ENCODE measurements at regions not wholly inside any gene's neighbourhood (a gene's known extent, or its start where the extent isn't known, plus 50 kb on each side); places are given as distances from the start of the nearest gene placed in this dataset.
"Not testable (repeated sequence)": the region's sequence is repeated elsewhere in the genome, so short reads cannot be mapped to it uniquely, and the experiment has no call there.

GRCh38 chr6:22153384-22154158 lies 143.3 kb downstream of the PRL start:
- in situ Hi-C loops (cut with MboI): no loop called here
- 72 to 73% methylated on average over 6 of the region's 6 CpGs for WGBS, 2 experiments (ENCODE audit: low coverage in 1 of 2, low lambda C conversion rate in 2 of 2, missing lambda C conversion rate in 2 of 2)
- no peak for DNase-seq
- Histone ChIP-seq H3F3A (ENCODE audit: insufficient read depth) (peaks cover 6% of the 10 kb centered on the region; the same call in 1 of the 2 replicates), H3K27me3 (replicated peaks; ENCODE audit: insufficient read depth) (0 out of 2 replicates have a peak, but pooled peaks cover 6% of the 10 kb centered on the region), H3K4me3 (no peak overlapping the region), H3K4me1 (ENCODE audit: insufficient read depth) (peaks cover 4% of the 10 kb centered on the region; the same call in 1 of the 2 replicates), H3K27ac (no peak overlapping the region), H2AFZ (no peak overlapping the region), H3K79me2 (ENCODE audit: insufficient read depth) (no peaks in the 10 kb centered on the region), H3K36me3 (ENCODE audit: low read depth) (no peaks in the 10 kb centered on the region), H4K20me1 (ENCODE audit: insufficient read depth) (no peaks in the 10 kb centered on the region), H3K9me3 (ENCODE audit: low read depth) (no peaks in the 10 kb centered on the region), H3K9me2 (ENCODE audit: insufficient read depth) (no peaks in the 10 kb centered on the region), H3K4me2 (ENCODE audit: unreplicated experiment) (no peak overlapping the region), H3K9ac (no peak overlapping the region)
- TF ChIP-seq EZH2 (IDR thresholded peaks at IDR 0.05; ENCODE audit: insufficient read depth, poor library complexity, severe bottlenecking): no peak
- no peak for TF ChIP-seq EZH2phosphoT487 (IDR thresholded peaks at IDR 0.05; ENCODE audit: insufficient read depth, low read depth)

GRCh38 chr6:22155551-22155950 lies 141.3 kb downstream of the PRL start:
- Histone ChIP-seq H3F3A (ENCODE audit: insufficient read depth) (no peaks in the 10 kb centered on the region), H3K9ac (no peak overlapping the region), H3K27ac (no peak overlapping the region), H3K4me1 (ENCODE audit: insufficient read depth) (no peaks in the 10 kb centered on the region), H2AFZ (no peak overlapping the region), H3K79me2 (ENCODE audit: insufficient read depth) (no peaks in the 10 kb centered on the region), H3K27me3 (replicated peaks; ENCODE audit: insufficient read depth) (0 out of 2 replicates have a peak, but pooled peaks cover 6% of the 10 kb centered on the region), H3K4me2 (ENCODE audit: unreplicated experiment) (no peak overlapping the region), H3K4me3 (no peak overlapping the region), H3K36me3 (ENCODE audit: low read depth) (no peaks in the 10 kb centered on the region), H3K9me3 (ENCODE audit: low read depth) (no peaks in the 10 kb centered on the region), H4K20me1 (ENCODE audit: insufficient read depth) (no peaks in the 10 kb centered on the region), H3K9me2 (ENCODE audit: insufficient read depth) (no peaks in the 10 kb centered on the region)
- WGBS, 2 experiments (ENCODE audit: low coverage in 1 of 2, low lambda C conversion rate in 2 of 2, missing lambda C conversion rate in 2 of 2): 70 to 71% methylated on average over 4 of the region's 4 CpGs
- in situ Hi-C loops (cut with MboI): no loop called here
- no peak for DNase-seq
- TF ChIP-seq EZH2phosphoT487 (IDR thresholded peaks at IDR 0.05; ENCODE audit: insufficient read depth, low read depth): no peak
- no peak for TF ChIP-seq EZH2 (IDR thresholded peaks at IDR 0.05; ENCODE audit: insufficient read depth, poor library complexity, severe bottlenecking)

GRCh38 chr6:22157233-22157632 lies 139.6 kb downstream of the PRL start:
- in situ Hi-C loops (cut with MboI): no loop called here
- H3F3A ChIP-seq (ENCODE audit: insufficient read depth): no peaks in the 10 kb centered on the region
- H3K36me3 ChIP-seq (ENCODE audit: low read depth): no peaks in the 10 kb centered on the region
- no peak overlapping the region for H2AFZ ChIP-seq
- 78 to 79% methylated on average over 4 of the region's 4 CpGs for WGBS, 2 experiments (ENCODE audit: low coverage in 1 of 2, low lambda C conversion rate in 2 of 2, missing lambda C conversion rate in 2 of 2)
- H3K4me3 ChIP-seq: no peak overlapping the region
- DNase-seq: no peak
- no peaks in the 10 kb centered on the region for H3K9me3 ChIP-seq (ENCODE audit: low read depth)
- H3K27me3 ChIP-seq (replicated peaks; ENCODE audit: insufficient read depth): no peaks in the 10 kb centered on the region
- H4K20me1 ChIP-seq (ENCODE audit: insufficient read depth): no peaks in the 10 kb centered on the region
- H3K9me2 ChIP-seq (ENCODE audit: insufficient read depth): no peaks in the 10 kb centered on the region
- H3K4me1 ChIP-seq (ENCODE audit: insufficient read depth): no peaks in the 10 kb centered on the region
- no peak overlapping the region for H3K9ac ChIP-seq
- H3K79me2 ChIP-seq (ENCODE audit: insufficient read depth): no peaks in the 10 kb centered on the region
- H3K27ac ChIP-seq: no peak overlapping the region
- H3K4me2 ChIP-seq (ENCODE audit: unreplicated experiment): no peak overlapping the region
- no peak for TF ChIP-seq EZH2 (IDR thresholded peaks at IDR 0.05; ENCODE audit: insufficient read depth, poor library complexity, severe bottlenecking)

GRCh38 chr6:22164236-22164635 lies 132.6 kb downstream of the PRL start:
- in situ Hi-C loops (cut with MboI): no loop called here
- no peak for DNase-seq

GRCh38 chr6:22171006-22171405 lies 125.8 kb downstream of the PRL start:
- H3K9me3 ChIP-seq (ENCODE audit: low read depth); in situ Hi-C loops (cut with MboI); DNase-seq; H3K9ac ChIP-seq; H3K27me3 ChIP-seq (replicated peaks; ENCODE audit: insufficient read depth); H3K4me3 ChIP-seq; H3K79me2 ChIP-seq (ENCODE audit: insufficient read depth); H3K9me2 ChIP-seq (ENCODE audit: insufficient read depth); H2AFZ ChIP-seq; H3K4me1 ChIP-seq (ENCODE audit: insufficient read depth); H3F3A ChIP-seq (ENCODE audit: insufficient read depth); H4K20me1 ChIP-seq (ENCODE audit: insufficient read depth); H3K4me2 ChIP-seq (ENCODE audit: unreplicated experiment); H3K36me3 ChIP-seq (ENCODE audit: low read depth); H3K27ac ChIP-seq: not testable (repeated sequence)
- 77 to 81% methylated on average over 5 of the region's 5 CpGs for WGBS, 2 experiments (ENCODE audit: low coverage in 1 of 2, low lambda C conversion rate in 2 of 2, missing lambda C conversion rate in 2 of 2)

More at GRCh38 chr6:22164236-22164635, 132.6 kb downstream of the PRL start:
- H3F3A ChIP-seq (ENCODE audit: insufficient read depth): no peaks in the 10 kb centered on the region
- H3K9ac ChIP-seq: no peak overlapping the region
- no peaks in the 10 kb centered on the region for H3K4me1 ChIP-seq (ENCODE audit: insufficient read depth)
- H3K27ac ChIP-seq: no peak overlapping the region
- H3K79me2 ChIP-seq (ENCODE audit: insufficient read depth): no peaks in the 10 kb centered on the region
- no peak overlapping the region for H2AFZ ChIP-seq
- H3K9me2 ChIP-seq (ENCODE audit: insufficient read depth): no peaks in the 10 kb centered on the region
- H4K20me1 ChIP-seq (ENCODE audit: insufficient read depth): no peaks in the 10 kb centered on the region
- no peak overlapping the region for H3K4me3 ChIP-seq
- no peaks in the 10 kb centered on the region for H3K27me3 ChIP-seq (replicated peaks; ENCODE audit: insufficient read depth)
- TF ChIP-seq EZH2phosphoT487 (IDR thresholded peaks at IDR 0.05; ENCODE audit: insufficient read depth, low read depth) (no peak), EZH2 (IDR thresholded peaks at IDR 0.05; ENCODE audit: insufficient read depth, poor library complexity, severe bottlenecking) (no peak)
- H3K9me3 ChIP-seq (ENCODE audit: low read depth): no peaks in the 10 kb centered on the region
- no peak overlapping the region for H3K4me2 ChIP-seq (ENCODE audit: unreplicated experiment)
- H3K36me3 ChIP-seq (ENCODE audit: low read depth): no peaks in the 10 kb centered on the region

GRCh38 chr6:22171885-22172284 lies 125.0 kb downstream of the PRL start:
- WGBS, 2 experiments (ENCODE audit: low coverage in 1 of 2, low lambda C conversion rate in 2 of 2, missing lambda C conversion rate in 2 of 2): 78 to 81% methylated on average over 15 of the region's 15 CpGs
- H3K79me2 ChIP-seq (ENCODE audit: insufficient read depth); H3K27ac ChIP-seq; H2AFZ ChIP-seq; H4K20me1 ChIP-seq (ENCODE audit: insufficient read depth); DNase-seq; H3F3A ChIP-seq (ENCODE audit: insufficient read depth); H3K9me2 ChIP-seq (ENCODE audit: insufficient read depth); in situ Hi-C loops (cut with MboI); H3K4me3 ChIP-seq; H3K9ac ChIP-seq; H3K27me3 ChIP-seq (replicated peaks; ENCODE audit: insufficient read depth); H3K36me3 ChIP-seq (ENCODE audit: low read depth); H3K4me2 ChIP-seq (ENCODE audit: unreplicated experiment); H3K9me3 ChIP-seq (ENCODE audit: low read depth); H3K4me1 ChIP-seq (ENCODE audit: insufficient read depth): not testable (repeated sequence)
